Breast epithelium (tissue), 3 donors: ENCODE measurements at regions not wholly inside any gene's neighbourhood (a gene's known extent, or its start where the extent isn't known, plus 50 kb on each side); places are given as distances from the start of the nearest gene placed in this dataset.

ENCODE experiments used
- CTCF ChIP-seq, 3 donors: fragments of 450-650 bp; IDR thresholded peaks; one replicate each; pipeline ENCODE4 v1.5.1; 2016 to 2017; ENCODE audit warnings: antibody characterized with exemption in 3 of 3, mild to moderate bottlenecking in 3 of 3, moderate library complexity in 3 of 3
- POLR2A ChIP-seq: fragments of 450-650 bp; IDR thresholded peaks from one replicate; pipeline ENCODE4 v1.6.1; 2016; ENCODE audit warnings: antibody characterized with exemption, mild to moderate bottlenecking, moderate library complexity

GRCh38 chr5:2174538-2174937, 291.8 kb upstream of the IRX4 start:
- TF ChIP-seq CTCF (IDR thresholded peaks at IDR 0.05), result no peak
- TF ChIP-seq POLR2A, result no peak
